ENCODE measurements at regions not wholly inside any gene's neighbourhood (a gene's known extent, or its start where the extent isn't known, plus 50 kb on each side); places are given as distances from the start of the nearest gene placed in this dataset.

DNA sequence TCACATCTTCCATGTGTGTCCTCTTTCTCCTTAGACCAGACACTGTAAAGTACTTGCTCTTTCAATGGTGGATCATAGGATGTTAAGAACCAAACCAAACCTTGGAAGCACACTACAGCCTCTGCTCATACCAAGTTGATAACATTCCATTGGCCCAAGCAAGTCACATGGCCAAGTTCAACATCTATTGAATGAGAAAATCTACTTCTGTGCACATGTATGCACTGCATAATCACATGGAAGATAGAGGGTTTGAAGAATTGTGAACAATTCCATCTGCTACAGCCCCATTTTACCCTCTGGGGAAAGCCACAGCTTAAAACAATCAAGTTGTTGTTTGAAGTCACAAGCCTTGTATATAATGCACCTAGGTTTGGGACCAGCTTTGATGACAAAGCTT lies 68.2 kb downstream of the MFAP3 start:
- Histone ChIP-seq H3K4me1 (ENCODE audit: insufficient read depth) (no peaks in the 10 kb centered on the region), H3K36me3 (replicated peaks; ENCODE audit: insufficient read depth, low read depth) (no peaks in the 10 kb centered on the region), H3K27ac (no peak overlapping the region), H3K9me2 (replicated peaks; ENCODE audit: insufficient read depth) (no peaks in the 10 kb centered on the region), H3K4me2 (no peak overlapping the region), H3K79me2 (no peaks in the 10 kb centered on the region), H3K4me3 (no peak overlapping the region), H3K27me3 (no peaks in the 10 kb centered on the region), H4K20me1 (ENCODE audit: insufficient read depth, poor library complexity, severe bottlenecking) (no peaks in the 10 kb centered on the region), H3K9me3 (ENCODE audit: low read depth) (no peaks in the 10 kb centered on the region), H2AFZ (no peak overlapping the region)
- no peak for DNase-seq (ENCODE audit: low spot score)
- TF ChIP-seq EZH2 (IDR thresholded peaks at IDR 0.05; ENCODE audit: borderline replicate concordance) (no peak), EZH2phosphoT487 (IDR thresholded peaks at IDR 0.05; ENCODE audit: low read depth, severe bottlenecking, unreplicated experiment) (no peak)
- TF ChIP-seq, protein P1, sequence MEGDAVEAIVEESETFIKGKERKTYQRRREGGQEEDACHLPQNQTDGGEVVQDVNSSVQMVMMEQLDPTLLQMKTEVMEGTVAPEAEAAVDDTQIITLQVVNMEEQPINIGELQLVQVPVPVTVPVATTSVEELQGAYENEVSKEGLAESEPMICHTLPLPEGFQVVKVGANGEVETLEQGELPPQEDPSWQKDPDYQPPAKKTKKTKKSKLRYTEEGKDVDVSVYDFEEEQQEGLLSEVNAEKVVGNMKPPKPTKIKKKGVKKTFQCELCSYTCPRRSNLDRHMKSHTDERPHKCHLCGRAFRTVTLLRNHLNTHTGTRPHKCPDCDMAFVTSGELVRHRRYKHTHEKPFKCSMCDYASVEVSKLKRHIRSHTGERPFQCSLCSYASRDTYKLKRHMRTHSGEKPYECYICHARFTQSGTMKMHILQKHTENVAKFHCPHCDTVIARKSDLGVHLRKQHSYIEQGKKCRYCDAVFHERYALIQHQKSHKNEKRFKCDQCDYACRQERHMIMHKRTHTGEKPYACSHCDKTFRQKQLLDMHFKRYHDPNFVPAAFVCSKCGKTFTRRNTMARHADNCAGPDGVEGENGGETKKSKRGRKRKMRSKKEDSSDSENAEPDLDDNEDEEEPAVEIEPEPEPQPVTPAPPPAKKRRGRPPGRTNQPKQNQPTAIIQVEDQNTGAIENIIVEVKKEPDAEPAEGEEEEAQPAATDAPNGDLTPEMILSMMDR (IDR thresholded peaks at IDR 0.05; ENCODE audit: poor library complexity), result no peak

DNA sequence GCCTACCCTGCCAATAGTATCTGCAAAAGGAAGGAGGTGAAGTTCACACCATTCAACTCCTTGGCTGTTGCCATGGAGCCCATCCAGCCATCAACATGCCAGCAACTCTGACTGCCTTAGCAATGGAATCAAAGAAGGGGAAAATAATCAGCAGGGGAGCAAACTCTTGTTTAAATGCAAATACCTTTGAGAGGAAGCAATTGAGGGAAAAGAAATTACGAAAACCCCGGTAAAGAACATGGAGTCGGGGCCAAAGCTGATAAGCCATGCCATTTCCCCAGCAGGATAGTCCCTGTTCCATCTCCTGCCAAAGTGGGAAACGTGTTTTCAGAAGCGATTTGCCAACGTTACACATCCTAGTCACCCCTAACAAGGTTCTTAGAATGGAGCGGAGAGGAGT lies 69.0 kb downstream of the MFAP3 start:
- TF ChIP-seq EZH2phosphoT487 (IDR thresholded peaks at IDR 0.05; ENCODE audit: low read depth, severe bottlenecking, unreplicated experiment) (no peak), EZH2 (IDR thresholded peaks at IDR 0.05; ENCODE audit: borderline replicate concordance) (no peak)
- TF ChIP-seq, protein P1 (IDR thresholded peaks at IDR 0.05; ENCODE audit: poor library complexity), result no peak
- 47% methylated on average over 7 of the region's 7 CpGs for WGBS (ENCODE audit: low lambda C conversion rate, missing lambda C conversion rate)
- Histone ChIP-seq H4K20me1 (ENCODE audit: insufficient read depth, poor library complexity, severe bottlenecking) (no peaks in the 10 kb centered on the region), H3K27me3 (no peaks in the 10 kb centered on the region), H3K9me2 (replicated peaks; ENCODE audit: insufficient read depth) (no peaks in the 10 kb centered on the region), H3K9me3 (ENCODE audit: low read depth) (no peaks in the 10 kb centered on the region), H3K4me1 (ENCODE audit: insufficient read depth) (no peaks in the 10 kb centered on the region), H2AFZ (no peak overlapping the region), H3K36me3 (replicated peaks; ENCODE audit: insufficient read depth, low read depth) (no peaks in the 10 kb centered on the region), H3K4me2 (no peak overlapping the region), H3K27ac (no peak overlapping the region), H3K4me3 (no peak overlapping the region), H3K79me2 (no peaks in the 10 kb centered on the region)
- no peak for DNase-seq (ENCODE audit: low spot score)

- H3K4me2 ChIP-seq, result no peak overlapping the region
- H3K4me3 ChIP-seq, result no peak overlapping the region
- H3K27me3 ChIP-seq, result no peaks in the 10 kb centered on the region
- no peaks in the 10 kb centered on the region for H3K9me3 ChIP-seq (ENCODE audit: low read depth)
- DNase-seq (ENCODE audit: low spot score), result no peak
- H4K20me1 ChIP-seq (ENCODE audit: insufficient read depth, poor library complexity, severe bottlenecking), result no peaks in the 10 kb centered on the region
- H3K36me3 ChIP-seq (replicated peaks; ENCODE audit: insufficient read depth, low read depth), result no peaks in the 10 kb centered on the region
- no peaks in the 10 kb centered on the region for H3K79me2 ChIP-seq
- WGBS (ENCODE audit: low lambda C conversion rate, missing lambda C conversion rate), result 66% methylated on average over 4 of the region's 4 CpGs
- no peak for TF ChIP-seq EZH2 (IDR thresholded peaks at IDR 0.05; ENCODE audit: borderline replicate concordance)
- TF ChIP-seq, protein P1 (IDR thresholded peaks at IDR 0.05; ENCODE audit: poor library complexity), result no peak
- no peak for TF ChIP-seq EZH2phosphoT487 (IDR thresholded peaks at IDR 0.05; ENCODE audit: low read depth, severe bottlenecking, unreplicated experiment)
- no peak overlapping the region for H3K27ac ChIP-seq
- no peaks in the 10 kb centered on the region for H3K4me1 ChIP-seq (ENCODE audit: insufficient read depth)
- H3K9me2 ChIP-seq (replicated peaks; ENCODE audit: insufficient read depth), result no peaks in the 10 kb centered on the region
- H2AFZ ChIP-seq, result no peak overlapping the region
Observed at GRCh38 chr5:154109416-154110106, 70.8 kb downstream of the MFAP3 start.

DNA sequence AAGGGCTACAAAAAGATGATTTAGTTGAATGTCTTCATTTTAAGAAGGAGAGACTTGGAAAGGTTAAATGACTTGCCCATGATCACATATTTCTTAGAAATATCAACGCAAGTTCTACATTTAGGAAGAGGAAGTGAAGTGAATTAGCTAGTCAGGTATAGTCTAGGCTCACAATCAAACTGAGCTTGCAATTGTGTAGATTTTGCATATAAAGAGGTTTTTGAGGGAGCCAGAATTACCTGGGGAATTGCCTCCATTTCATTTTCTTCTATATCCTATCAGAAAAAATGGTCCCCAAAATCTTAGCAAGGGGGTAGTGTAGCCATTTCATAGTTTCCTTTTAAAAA lies 71.3 kb downstream of the MFAP3 start:
- Histone ChIP-seq H3K4me1 (ENCODE audit: insufficient read depth) (no peaks in the 10 kb centered on the region), H3K27me3 (no peaks in the 10 kb centered on the region), H3K9me3 (ENCODE audit: low read depth) (no peaks in the 10 kb centered on the region), H3K27ac (no peak overlapping the region), H4K20me1 (ENCODE audit: insufficient read depth, poor library complexity, severe bottlenecking) (no peaks in the 10 kb centered on the region), H3K9me2 (replicated peaks; ENCODE audit: insufficient read depth) (no peaks in the 10 kb centered on the region), H3K4me3 (no peak overlapping the region), H3K36me3 (replicated peaks; ENCODE audit: insufficient read depth, low read depth) (no peaks in the 10 kb centered on the region), H3K79me2 (no peaks in the 10 kb centered on the region), H2AFZ (no peak overlapping the region), H3K4me2 (no peak overlapping the region)
- TF ChIP-seq EZH2phosphoT487 (IDR thresholded peaks at IDR 0.05; ENCODE audit: low read depth, severe bottlenecking, unreplicated experiment) (no peak), EZH2 (IDR thresholded peaks at IDR 0.05; ENCODE audit: borderline replicate concordance) (no peak)
- TF ChIP-seq, protein P1 (IDR thresholded peaks at IDR 0.05; ENCODE audit: poor library complexity), result no peak
- DNase-seq (ENCODE audit: low spot score), result no peak
- WGBS (ENCODE audit: low lambda C conversion rate, missing lambda C conversion rate), result 94% methylated on average over 1 of the region's 1 CpG
